Activated T-cell treated with anti-CD3 and anti-CD28 coated beads, Interleukin-2, amount 50 U/mL, for 1 hour (primary cell): ENCODE measurements at regions not wholly inside any gene's neighbourhood (a gene's known extent, or its start where the extent isn't known, plus 50 kb on each side); places are given as distances from the start of the nearest gene placed in this dataset.
"Not testable (repeated sequence)": the region's sequence is repeated elsewhere in the genome, so short reads cannot be mapped to it uniquely, and the experiment has no call there.

Experiments
- DNase-seq: peaks from one replicate; pipeline ENCODE4 v3.0.0-alpha.2; 2020

GRCh38 chr6:56799989-56800388 is 154.9 kb upstream of the BEND6 start:
- DNase-seq = no peak

- no peak for DNase-seq
Observed at GRCh38 chr6:56798163-56798562, 155.5 kb upstream of the DST start.

- DNase-seq = no peak
Observed at GRCh38 chr6:56796196-56796532, 153.5 kb upstream of the DST start.

GRCh38 chr6:56795466-56796195 is 152.9 kb upstream of the DST start:
- no peak for DNase-seq

GRCh38 chr6:56794421-56794820 is 151.7 kb upstream of the DST start:
- DNase-seq = no peak

GRCh38 chr6:56793938-56794337 is 151.2 kb upstream of the DST start:
- DNase-seq = no peak

- DNase-seq = no peak
Observed at GRCh38 chr6:56790414-56790813, 147.7 kb upstream of the DST start.

GRCh38 chr6:56789879-56790278 is 147.2 kb upstream of the DST start:
- DNase-seq = no peak

- DNase-seq = no peak
Observed at GRCh38 chr6:56789342-56789741, 146.7 kb upstream of the DST start.

- no peak for DNase-seq
Observed at GRCh38 chr6:56787209-56787608, 144.5 kb upstream of the DST start.

GRCh38 chr6:56786256-56786655 is 143.6 kb upstream of the DST start:
- DNase-seq = no peak

GRCh38 chr6:56785536-56785935 is 142.8 kb upstream of the DST start:
- DNase-seq = not testable (repeated sequence)

- DNase-seq = not testable (repeated sequence)
Observed at GRCh38 chr6:56780109-56780508, 137.4 kb upstream of the DST start.

GRCh38 chr6:56778503-56778902 is 135.8 kb upstream of the DST start:
- not testable (repeated sequence) for DNase-seq

GRCh38 chr6:56775498-56776166 is 132.9 kb upstream of the DST start:
- DNase-seq = no peak

GRCh38 chr6:56772737-56773184 is 130.1 kb upstream of the DST start:
- DNase-seq = no peak

GRCh38 chr6:56771929-56772607 is 129.4 kb upstream of the DST start:
- no peak for DNase-seq

GRCh38 chr6:56771189-56771588 is 128.5 kb upstream of the DST start:
- DNase-seq = no peak

GRCh38 chr6:56770011-56770520 is 127.4 kb upstream of the DST start:
- DNase-seq = no peak

- DNase-seq = no peak
Observed at GRCh38 chr6:56767892-56768531, 125.3 kb upstream of the DST start.

- no peak for DNase-seq
Observed at GRCh38 chr6:56767435-56767834, 124.7 kb upstream of the DST start.

- no peak for DNase-seq
Observed at GRCh38 chr6:56766806-56767178, 124.1 kb upstream of the DST start.

GRCh38 chr6:56766139-56766805 is 123.6 kb upstream of the DST start:
- DNase-seq = no peak
